HepG2 (cell line): ENCODE measurements at regions not wholly inside any gene's neighbourhood (a gene's known extent, or its start where the extent isn't known, plus 50 kb on each side); places are given as distances from the start of the nearest gene placed in this dataset.

Source experiments
- ATAC-seq: fragments of 200-7000 bp; cut with Tn5 transposase; 3 replicates; pipeline ENCODE4 v1.9.1; 2020; ENCODE audit warnings: mild to moderate bottlenecking, moderate library complexity
- BruUV-seq: library from RNA; stranded (reverse); fragments of 400-500 nt; replicated peaks from 2 replicates; lab custom pipeline; 2021; lab: Mats Ljungman, UMichigan
- CTCF ChIA-PET: fragments of 300-600 bp; formaldehyde crosslinking; extraction: SDS; loops from one replicate; lab custom pipeline; 2021; ENCODE audit warnings: low total read pairs, inconsistent platforms, low intra/inter-chr PET ratio; lab: Yijun Ruan, JAX
- POLR2A ChIA-PET: fragments of 350-600 bp; sonication (Branson Sonifier 250); formaldehyde crosslinking; loops from one replicate; lab custom pipeline; 2020; ENCODE audit warnings: antibody characterized with exemption, inconsistent platforms; lab: Yijun Ruan, JAX
- DNase-seq: peaks from one replicate; pipeline ENCODE4 v3.0.0-alpha.2; 2015; ENCODE audit warnings: low spot score
- FAIRE-seq: peaks from 3 replicates; lab custom pipeline; 2011; peaks lifted over from hg19 to GRCh38; lab: Jason Lieb, UNC
- H2AFZ ChIP-seq: one replicate; pipeline ENCODE4 v1.6.1; 2011; ENCODE audit warnings: low read length, inconsistent platforms
- H3K27ac ChIP-seq: fragments of 300-600 bp; 3 replicates; pipeline ENCODE4 v1.8.0; 2011; ENCODE audit warnings: mixed run types, mild to moderate bottlenecking, mixed read lengths, low read length, inconsistent platforms; ENCODE audit not compliant: insufficient read depth; ENCODE audit errors: extremely low read length
- H3K27me3 ChIP-seq, 2 experiments: fragments of 200-600 bp in 1 of 2; 2 replicates in 1 of 2; 3 replicates in 1 of 2; pipeline versions ENCODE4 v1.6.0 to v1.8.0; 2011; ENCODE audit warnings: low read length in 2 of 2, mild to moderate bottlenecking in 2 of 2, moderate library complexity in 2 of 2, inconsistent platforms in 1 of 2; ENCODE audit not compliant: insufficient read depth in 2 of 2, control insufficient read depth in 1 of 2
- H3K36me3 ChIP-seq, 2 experiments: fragments of 200-600 bp in 1 of 2; replicated peaks in 1 of 2; 2 replicates in 1 of 2; 3 replicates in 1 of 2; pipeline versions ENCODE4 v1.5.1 to v1.8.0; 2011; ENCODE audit warnings: low read length in 2 of 2, inconsistent platforms in 1 of 2; ENCODE audit not compliant: insufficient read depth in 2 of 2, control insufficient read depth in 1 of 2
- H3K4me1 ChIP-seq: 2 replicates; pipeline ENCODE4 v1.5.1; 2012; ENCODE audit warnings: low read length, inconsistent platforms; ENCODE audit not compliant: insufficient read depth
- H3K4me2 ChIP-seq: 2 replicates; pipeline ENCODE4 v1.6.0; 2011; ENCODE audit warnings: low read depth, low read length, inconsistent platforms
- H3K4me3 ChIP-seq, 3 experiments: fragments of 200-600 bp in 1 of 3; sonication (generic), shearing (Covaris generic) in 1 of 3; replicated peaks in 1 of 3; 2 replicates each; pipeline ENCODE4 v1.5.1; 2011 to 2016; ENCODE audit warnings: low read length in 3 of 3, inconsistent platforms in 2 of 3, low read depth in 2 of 3, mild to moderate bottlenecking in 2 of 3, control low read depth in 1 of 3, mixed read lengths in 1 of 3; ENCODE audit not compliant: insufficient read depth in 1 of 3
- H3K79me2 ChIP-seq: one replicate; pipeline ENCODE4 v1.6.1; 2011; ENCODE audit warnings: low read length, inconsistent platforms; ENCODE audit not compliant: insufficient read depth
- H3K9ac ChIP-seq: 2 replicates; pipeline ENCODE4 v1.6.0; 2011; ENCODE audit warnings: mild to moderate bottlenecking, low read depth, low read length, inconsistent platforms; ENCODE audit not compliant: insufficient read depth
- H3K9me3 ChIP-seq: 2 replicates; pipeline ENCODE4 v1.5.1; 2012; ENCODE audit warnings: mild to moderate bottlenecking, low read length
- H4K20me1 ChIP-seq: 2 replicates; pipeline ENCODE4 v1.6.0; 2011; ENCODE audit warnings: inconsistent platforms, mild to moderate bottlenecking, low read length, moderate library complexity; ENCODE audit not compliant: insufficient read depth
- ATAD3A ChIP-seq: sonication (generic); formaldehyde crosslinking; IDR thresholded peaks from 2 replicates; pipeline ENCODE4 v1.4.0; 2020; ENCODE audit warnings: missing genetic modification reagents
- CENPT ChIP-seq: sonication (generic); formaldehyde crosslinking; IDR thresholded peaks from 2 replicates; pipeline ENCODE4 v1.8.0; 2022; ENCODE audit warnings: low read depth, mild to moderate bottlenecking, moderate library complexity, missing genetic modification reagents
- HOXA7 ChIP-seq: sonication (generic); formaldehyde crosslinking; IDR thresholded peaks from 2 replicates; pipeline ENCODE4 v1.8.1; 2022; ENCODE audit warnings: mild to moderate bottlenecking, missing genetic modification reagents, moderate library complexity
- KLF16 ChIP-seq, 2 experiments: sonication (generic) in 1 of 2; formaldehyde crosslinking in 1 of 2; IDR thresholded peaks; 2 replicates each; pipeline versions ENCODE4 v1.6.1 to v1.8.0; 2016 to 2023; ENCODE audit warnings: missing genetic modification reagents in 2 of 2, missing compliant biosample characterization in 1 of 2
- TEF ChIP-seq: sonication (generic); formaldehyde crosslinking; IDR thresholded peaks from 2 replicates; pipeline ENCODE4 v1.5.0; 2020; ENCODE audit warnings: missing genetic modification reagents
- ZHX2 ChIP-seq, 2 experiments: sonication (generic) in 1 of 2; formaldehyde crosslinking in 1 of 2; IDR thresholded peaks; 2 replicates each; pipeline versions ENCODE4 v1.6.1 to v1.9.0; 2014 to 2022; ENCODE audit warnings: antibody characterized with exemption in 1 of 2, borderline replicate concordance in 1 of 2, inconsistent platforms in 1 of 2, low read depth in 1 of 2, missing genetic modification reagents in 1 of 2
- ZNF614 ChIP-seq: IDR thresholded peaks from 2 replicates; pipeline ENCODE4 v1.6.1; 2018; ENCODE audit warnings: missing biosample characterization, missing genetic modification reagents, inconsistent platforms, borderline replicate concordance
- whole genome bisulfite sequencing: methylation state at CpG from one replicate; pipeline ENCODE4 v1.1.6; 2017; ENCODE audit warnings: low lambda C conversion rate; 5-methylcytosine and 5-hydroxymethylcytosine counted together
- in situ Hi-C: cut with HindIII; loops from 2 replicates; pipeline ENCODE4 v1.10.0; 2017; ENCODE audit warnings: low pct_unique_long_range_greater_than_20kb; ENCODE audit not compliant: extremely low pct_ligation_motif_present
- intact Hi-C: fragments of 100-400 bp; cut with micrococcal nuclease; formaldehyde crosslinking; loops from one replicate; pipeline ENCODE4 v1.10.0; 2022; ENCODE audit not compliant: unreplicated experiment

GRCh38 chr13:50153401-50153800 lies 138.2 kb downstream of the KCNRG start:
- Histone ChIP-seq H3K4me3 (no peak overlapping the region), H3K27ac (no peak overlapping the region), H3K27me3 (no peaks in the 10 kb centered on the region), H3K4me2 (no peak overlapping the region; the same call in 1 of the 2 replicates), H3K4me1 (peaks cover 30% of the 10 kb centered on the region), H3K9ac (no peak overlapping the region), H2AFZ (no peak overlapping the region), H3K79me2 (no peaks in the 10 kb centered on the region), H4K20me1 (no peaks in the 10 kb centered on the region), H3K9me3 (no peaks in the 10 kb centered on the region), H3K36me3 (no peaks in the 10 kb centered on the region)
- TF ChIP-seq HOXA7 (CRISPR knock-in tag) (no peak), KLF16 (CRISPR knock-in tag; IDR thresholded peaks at IDR 0.05) (no peak), ZHX2 (IDR thresholded peaks at IDR 0.05; ENCODE audit: low read depth) (no peak), ZHX2 (CRISPR knock-in tag; IDR thresholded peaks at IDR 0.05; ENCODE audit: borderline replicate concordance) (no peak), ATAD3A (CRISPR knock-in tag) (no peak), ZNF614 (no peak), TEF (CRISPR knock-in tag) (no peak), CENPT (no peak)
- in situ Hi-C loops: no loop called here
- BruUV-seq: no TSS peak
- FAIRE-seq: no peak
- DNase-seq: no peak
- ChIA-PET POLR2A (no interaction called here), CTCF (no interaction called here)
- 84% methylated on average over 2 of the region's 2 CpGs for WGBS
- ATAC-seq: no peak
- intact Hi-C loops: no loop called here
